HG03565 (cell line): ENCODE measurements at regions not wholly inside any gene's neighbourhood (a gene's known extent, or its start where the extent isn't known, plus 50 kb on each side); places are given as distances from the start of the nearest gene placed in this dataset.

ENCODE experiments used
- ATAC-seq: cut with Tn5 transposase; IDR thresholded peaks from one replicate; pipeline ENCODE4 v1.9.1; 2021; ENCODE audit warnings: mild to moderate bottlenecking, moderate library complexity; ENCODE audit not compliant: unreplicated experiment

GRCh38 chr21:38938343-38938742, 132.6 kb downstream of the ETS2 start:
- ATAC-seq: no peak

- ATAC-seq: no peak
Observed at GRCh38 chr21:38937844-38938243, 132.1 kb downstream of the ETS2 start.

DNA sequence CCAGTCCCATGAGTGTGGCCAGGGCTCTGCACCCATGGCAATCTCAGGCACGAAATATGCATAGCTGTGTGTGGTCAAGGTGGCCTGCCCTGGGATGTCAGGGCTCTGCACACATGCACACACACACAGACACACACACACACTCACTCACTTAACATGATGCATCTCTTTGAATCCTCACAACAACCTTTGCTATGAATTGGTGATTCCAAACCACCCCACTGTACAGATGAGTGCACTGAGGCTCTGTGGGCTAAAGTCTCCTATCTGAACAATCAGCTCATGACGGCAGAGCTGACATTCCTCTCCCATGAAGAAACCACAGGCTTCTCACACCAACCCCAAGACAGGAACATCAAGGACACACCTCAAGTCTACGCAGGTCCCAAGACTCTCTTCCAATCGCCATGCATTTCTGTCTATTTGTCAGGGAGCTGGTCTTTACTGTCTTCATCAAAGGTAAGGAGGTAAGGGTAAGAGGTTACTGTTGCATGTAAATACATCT, 131.6 kb downstream of the ETS2 start:
- no peak for ATAC-seq

DNA sequence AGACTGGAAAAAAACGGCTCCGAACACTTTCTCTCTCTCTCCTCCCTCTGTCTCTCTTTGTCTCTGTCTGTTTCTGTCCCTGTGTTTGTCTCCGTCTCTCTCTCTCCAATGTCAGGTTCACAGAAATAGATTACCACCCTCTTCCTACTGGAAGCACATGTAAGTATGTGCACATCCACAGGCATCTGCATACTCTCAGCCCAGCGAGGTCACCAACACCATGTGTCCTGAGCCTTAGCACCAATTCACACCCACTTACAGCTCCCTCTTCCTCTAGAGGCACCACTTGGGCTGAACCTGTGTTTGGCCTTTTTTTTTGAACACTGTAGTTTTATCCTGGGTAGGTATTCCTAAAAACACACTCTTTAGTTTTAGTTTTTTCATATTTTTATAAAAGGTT, 130.5 kb downstream of the ETS2 start:
- no peak for ATAC-seq

GRCh38 chr21:38933731-38934130, 128.0 kb downstream of the ETS2 start:
- no peak for ATAC-seq

DNA sequence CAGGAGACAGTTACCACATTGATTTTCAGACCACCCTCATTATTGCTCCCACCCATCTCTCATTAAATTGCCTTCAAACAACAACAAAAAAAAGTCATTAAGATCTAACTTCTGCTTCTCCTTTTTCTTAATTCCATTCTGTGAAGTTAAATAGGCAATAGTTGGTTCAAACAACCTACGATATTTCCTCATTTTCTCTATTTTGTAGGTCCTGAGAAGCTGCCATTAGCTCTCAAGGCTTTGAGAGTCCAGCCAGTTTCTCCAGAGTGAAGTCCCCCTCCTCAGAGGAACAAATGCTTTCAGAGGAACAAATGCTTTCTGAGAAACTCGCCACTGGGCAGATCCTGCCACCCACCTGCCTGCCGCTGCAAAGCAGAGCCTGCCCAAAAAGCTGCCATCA, 125.6 kb downstream of the ETS2 start:
- ATAC-seq: no peak

DNA sequence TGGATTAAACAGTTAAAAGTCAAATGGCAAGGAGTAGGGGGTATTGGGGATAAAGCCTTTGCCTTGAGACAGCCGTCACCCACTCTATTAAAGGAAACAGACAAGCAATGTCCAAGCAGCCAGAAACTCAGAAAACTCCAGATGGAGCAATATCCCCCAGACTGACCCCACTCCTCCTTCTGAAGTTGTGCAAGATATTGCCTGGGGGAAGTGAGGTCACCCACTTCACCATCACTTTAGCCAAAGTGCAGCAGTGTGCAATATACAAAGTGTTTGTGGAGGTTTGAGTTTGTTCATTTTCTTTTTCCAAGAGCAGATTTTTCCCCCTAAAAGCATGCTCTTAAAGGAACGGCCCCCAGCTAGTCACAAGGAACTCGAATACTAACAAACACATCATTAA, 125.1 kb downstream of the ETS2 start:
- ATAC-seq: no peak

GRCh38 chr21:38930066-38930465, 124.3 kb downstream of the ETS2 start:
- ATAC-seq: no peak

DNA sequence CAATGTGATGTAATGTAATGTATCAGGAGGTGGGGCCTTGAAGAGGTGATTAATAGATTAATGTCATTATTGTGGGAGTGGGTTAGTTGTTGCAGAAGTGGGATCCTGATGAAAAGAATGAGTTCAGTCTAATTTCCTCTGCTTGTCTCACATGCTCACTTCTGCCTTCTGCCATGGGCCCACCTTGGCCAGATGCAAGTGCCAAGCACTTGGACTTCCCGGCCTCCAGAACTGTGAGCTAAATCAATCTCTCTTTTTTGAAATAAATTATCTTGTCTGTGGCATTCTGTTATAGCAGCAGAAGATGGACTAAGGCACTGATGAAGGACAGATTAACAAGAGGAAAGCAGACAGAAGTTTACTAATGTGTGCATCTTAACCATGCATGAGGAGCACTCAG, 123.9 kb downstream of the ETS2 start:
- ATAC-seq: no peak

GRCh38 chr21:38929142-38929541, 123.4 kb downstream of the ETS2 start:
- ATAC-seq: no peak

- ATAC-seq: no peak
Observed at GRCh38 chr21:38927776-38928175, 122.0 kb downstream of the ETS2 start.

DNA sequence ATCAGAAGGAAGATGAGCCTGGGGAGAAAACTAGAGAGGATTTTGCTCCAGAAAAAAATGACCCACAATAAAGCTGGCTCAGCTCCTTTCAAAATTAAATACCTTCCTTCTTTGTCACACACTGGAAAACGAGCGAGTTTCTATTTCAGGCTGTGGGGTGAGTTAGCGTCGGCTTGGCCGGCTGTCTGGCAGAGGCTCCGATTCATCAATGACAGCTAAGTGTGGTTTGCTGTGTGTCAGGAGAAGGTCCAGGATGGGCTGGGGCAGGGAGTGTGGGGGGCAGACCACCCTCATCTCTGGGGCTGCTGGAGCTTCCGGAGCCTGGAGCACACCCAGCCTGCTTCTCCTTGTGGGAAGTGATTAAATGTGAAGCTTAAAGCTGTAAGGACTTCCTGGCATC, 120.2 kb downstream of the ETS2 start:
- no peak for ATAC-seq

GRCh38 chr21:38925478-38925877, 119.7 kb downstream of the ETS2 start:
- ATAC-seq: no peak

DNA sequence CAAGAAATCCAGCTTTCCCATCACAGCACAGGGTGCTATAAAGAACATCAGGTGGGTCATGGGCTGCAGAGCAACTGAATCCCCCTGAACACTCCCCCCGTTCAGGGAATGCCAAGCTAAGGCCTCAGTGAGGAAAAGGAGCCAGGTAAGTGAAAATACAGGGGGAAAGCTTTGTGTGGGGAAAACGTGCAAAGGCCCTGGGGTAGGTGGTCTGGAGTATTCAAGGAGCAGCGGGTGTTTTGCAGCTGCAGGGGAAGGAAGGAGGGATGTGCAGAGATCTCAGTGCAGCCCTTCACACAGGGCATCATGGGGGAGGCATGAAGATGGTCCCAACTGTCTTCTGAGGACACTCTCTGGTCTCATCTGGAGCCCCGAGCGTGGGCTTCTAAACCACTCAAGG, 119.2 kb downstream of the ETS2 start:
- no peak for ATAC-seq

DNA sequence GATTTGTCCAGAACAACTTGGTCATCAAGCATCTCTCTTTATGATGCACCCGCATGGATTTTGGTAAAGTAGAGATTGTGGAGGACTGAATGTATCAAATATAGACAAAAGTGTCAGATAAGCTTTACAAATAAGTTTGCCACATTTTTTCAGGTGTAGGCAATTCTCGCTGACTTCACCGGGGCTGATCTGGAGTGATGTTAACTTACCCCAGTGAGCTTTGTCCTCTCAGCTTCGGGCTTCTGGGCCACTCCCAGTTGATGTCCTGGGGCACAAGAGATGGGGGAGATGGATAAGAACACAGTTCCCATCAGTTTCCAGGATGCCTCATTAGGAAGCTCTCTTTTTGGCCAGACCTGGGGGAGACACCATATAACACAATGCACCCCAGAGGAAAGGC, 117.7 kb downstream of the ETS2 start:
- no peak for ATAC-seq

- ATAC-seq: no peak
Observed at GRCh38 chr21:38922474-38923235, 116.9 kb downstream of the ETS2 start.

DNA sequence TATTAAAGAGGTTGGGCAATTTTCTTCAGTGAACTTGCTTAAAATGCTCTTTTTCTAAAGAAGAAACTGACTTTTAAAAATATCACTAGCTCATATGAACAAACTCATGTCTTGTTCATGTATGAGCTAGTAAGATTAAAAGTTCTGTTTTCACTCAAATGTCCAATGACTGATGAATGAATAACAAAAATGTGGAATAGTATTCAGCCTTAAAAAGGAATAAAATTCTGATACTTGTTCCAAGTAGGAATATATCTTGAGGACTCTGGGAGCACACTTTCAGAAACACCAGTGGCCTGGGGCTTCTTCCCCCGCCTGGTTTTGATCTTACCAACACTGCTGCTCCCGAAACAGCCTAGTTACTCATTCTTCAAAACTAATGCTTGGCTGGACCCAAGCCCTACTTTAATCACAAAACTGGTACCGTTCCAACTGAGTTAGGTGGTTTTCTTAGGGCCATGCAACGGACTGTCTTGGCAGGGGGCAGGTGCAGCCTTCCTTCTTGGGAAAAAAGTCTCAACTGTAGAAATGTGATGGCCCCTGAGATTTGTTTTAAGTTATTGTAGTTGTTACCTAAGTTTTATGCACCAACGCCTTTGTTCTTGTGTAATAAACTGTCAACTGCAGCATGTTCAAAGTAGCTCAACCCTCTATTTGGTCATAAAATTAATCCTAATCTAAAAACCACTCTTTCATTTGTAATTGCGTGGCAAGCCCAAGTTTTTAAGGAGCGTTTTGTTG, 116.0 kb downstream of the ETS2 start:
- ATAC-seq: no peak

- ATAC-seq: no peak
Observed at GRCh38 chr21:38920631-38921398, 115.1 kb downstream of the ETS2 start.

GRCh38 chr21:38918607-38919346, 113.0 kb downstream of the ETS2 start:
- ATAC-seq: no peak

- ATAC-seq: no peak
Observed at GRCh38 chr21:38917043-38917774, 111.5 kb downstream of the ETS2 start.
